H1 (cell line): ENCODE measurements at regions not wholly inside any gene's neighbourhood (a gene's known extent, or its start where the extent isn't known, plus 50 kb on each side); places are given as distances from the start of the nearest gene placed in this dataset.

ENCODE experiments used
- BRCA1 ChIP-seq: IDR thresholded peaks from 2 replicates; pipeline ENCODE4 v1.6.1; 2012; ENCODE audit warnings: low read depth, low read length, improper control_type of control experiment
- CEBPB ChIP-seq: IDR thresholded peaks from 2 replicates; pipeline ENCODE4 v1.6.1; 2012; ENCODE audit warnings: low read depth, low read length
- CHD2 ChIP-seq: IDR thresholded peaks from 2 replicates; pipeline ENCODE4 v1.6.1; 2012; ENCODE audit warnings: low read length, improper control_type of control experiment
- CREB1 ChIP-seq: IDR thresholded peaks from 2 replicates; pipeline ENCODE4 v1.6.1; 2012; ENCODE audit warnings: inconsistent platforms
- EZH2 ChIP-seq: fragments of 200-600 bp; sonication (generic); IDR thresholded peaks from 2 replicates; pipeline ENCODE4 v1.7.1; 2012; ENCODE audit warnings: low read depth, mild to moderate bottlenecking, moderate library complexity, low read length, inconsistent platforms; ENCODE audit not compliant: severe bottlenecking
- GABPA ChIP-seq: IDR thresholded peaks from 2 replicates; pipeline ENCODE4 v1.6.1; 2011; ENCODE audit warnings: mild to moderate bottlenecking, low read length, moderate library complexity, borderline replicate concordance; ENCODE audit not compliant: insufficient read depth
- HDAC6 ChIP-seq: IDR thresholded peaks from one replicate; pipeline ENCODE4 v1.7.1; 2012; ENCODE audit warnings: low read depth, mild to moderate bottlenecking, inconsistent platforms, low read length, moderate library complexity
- POLR2AphosphoS5 ChIP-seq: IDR thresholded peaks from 2 replicates; pipeline ENCODE4 v1.6.1; 2011; ENCODE audit warnings: low read depth, low read length
- SP1 ChIP-seq: IDR thresholded peaks from 2 replicates; pipeline ENCODE4 v1.6.1; 2011; ENCODE audit warnings: low read depth, low read length
- TAF1 ChIP-seq: IDR thresholded peaks from 2 replicates; pipeline ENCODE4 v1.6.1; 2011; ENCODE audit warnings: mild to moderate bottlenecking, low read depth, low read length
- TBP ChIP-seq: IDR thresholded peaks from 2 replicates; pipeline ENCODE4 v1.6.1; 2011; ENCODE audit warnings: low read depth, low read length, improper control_type of control experiment
- TF ChIP-seq, protein P1 (sequence below): IDR thresholded peaks from 2 replicates; pipeline ENCODE4 v1.6.1; 2011; ENCODE audit warnings: low read length, improper control_type of control experiment
- TF ChIP-seq, protein P2 (sequence below), 3 experiments: IDR thresholded peaks; 1 replicate in 2 of 3; 2 replicates in 1 of 3; pipeline versions ENCODE4 v1.5.1 to v1.6.1; 2011; ENCODE audit warnings: low read length in 3 of 3, mild to moderate bottlenecking in 3 of 3, inconsistent platforms in 2 of 3, low read depth in 1 of 3, moderate library complexity in 1 of 3; ENCODE audit not compliant: insufficient read depth in 1 of 3; ENCODE audit errors: control extremely low read depth in 1 of 3
- TF ChIP-seq, protein P3 (sequence below): IDR thresholded peaks from 2 replicates; pipeline ENCODE4 v1.6.1; 2011; ENCODE audit warnings: low read depth, mild to moderate bottlenecking, low read length; ENCODE audit not compliant: insufficient read depth

DNA sequence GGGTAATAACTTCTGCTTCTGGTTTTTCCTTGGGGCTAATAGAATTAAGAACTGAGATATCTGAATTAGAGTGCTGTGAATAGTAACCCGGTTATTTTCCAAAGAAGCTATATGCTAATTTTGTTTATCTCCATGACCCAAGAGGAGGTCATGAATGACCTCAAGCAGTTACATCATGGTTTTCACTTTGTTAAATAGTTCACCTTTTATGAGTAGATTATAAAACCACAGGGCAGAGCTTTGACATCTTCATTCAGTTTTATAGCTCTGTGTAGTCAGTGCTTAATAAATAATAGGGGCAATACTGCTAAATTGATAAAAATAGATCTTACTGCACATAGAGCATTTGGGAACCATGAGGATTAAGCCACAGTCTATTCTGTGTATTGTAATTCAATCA lies 462.2 kb downstream of the LRIG3 start:
- TF ChIP-seq, protein P1, sequence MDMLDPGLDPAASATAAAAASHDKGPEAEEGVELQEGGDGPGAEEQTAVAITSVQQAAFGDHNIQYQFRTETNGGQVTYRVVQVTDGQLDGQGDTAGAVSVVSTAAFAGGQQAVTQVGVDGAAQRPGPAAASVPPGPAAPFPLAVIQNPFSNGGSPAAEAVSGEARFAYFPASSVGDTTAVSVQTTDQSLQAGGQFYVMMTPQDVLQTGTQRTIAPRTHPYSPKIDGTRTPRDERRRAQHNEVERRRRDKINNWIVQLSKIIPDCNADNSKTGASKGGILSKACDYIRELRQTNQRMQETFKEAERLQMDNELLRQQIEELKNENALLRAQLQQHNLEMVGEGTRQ: no peak
- TF ChIP-seq CEBPB (no peak), GABPA (no peak), CHD2 (no peak), HDAC6 (no peak), TBP (no peak), CREB1 (no peak), POLR2AphosphoS5 (no peak), SP1 (no peak), BRCA1 (no peak), TAF1 (no peak), EZH2 (no peak)
- TF ChIP-seq, protein P2, sequence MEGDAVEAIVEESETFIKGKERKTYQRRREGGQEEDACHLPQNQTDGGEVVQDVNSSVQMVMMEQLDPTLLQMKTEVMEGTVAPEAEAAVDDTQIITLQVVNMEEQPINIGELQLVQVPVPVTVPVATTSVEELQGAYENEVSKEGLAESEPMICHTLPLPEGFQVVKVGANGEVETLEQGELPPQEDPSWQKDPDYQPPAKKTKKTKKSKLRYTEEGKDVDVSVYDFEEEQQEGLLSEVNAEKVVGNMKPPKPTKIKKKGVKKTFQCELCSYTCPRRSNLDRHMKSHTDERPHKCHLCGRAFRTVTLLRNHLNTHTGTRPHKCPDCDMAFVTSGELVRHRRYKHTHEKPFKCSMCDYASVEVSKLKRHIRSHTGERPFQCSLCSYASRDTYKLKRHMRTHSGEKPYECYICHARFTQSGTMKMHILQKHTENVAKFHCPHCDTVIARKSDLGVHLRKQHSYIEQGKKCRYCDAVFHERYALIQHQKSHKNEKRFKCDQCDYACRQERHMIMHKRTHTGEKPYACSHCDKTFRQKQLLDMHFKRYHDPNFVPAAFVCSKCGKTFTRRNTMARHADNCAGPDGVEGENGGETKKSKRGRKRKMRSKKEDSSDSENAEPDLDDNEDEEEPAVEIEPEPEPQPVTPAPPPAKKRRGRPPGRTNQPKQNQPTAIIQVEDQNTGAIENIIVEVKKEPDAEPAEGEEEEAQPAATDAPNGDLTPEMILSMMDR (IDR thresholded peaks at IDR 0.05; ENCODE audit: control extremely low read depth in 1 of 3, insufficient read depth in 1 of 3, low read depth in 1 of 3, low read length in 3 of 3): no peak
- TF ChIP-seq, protein P3, sequence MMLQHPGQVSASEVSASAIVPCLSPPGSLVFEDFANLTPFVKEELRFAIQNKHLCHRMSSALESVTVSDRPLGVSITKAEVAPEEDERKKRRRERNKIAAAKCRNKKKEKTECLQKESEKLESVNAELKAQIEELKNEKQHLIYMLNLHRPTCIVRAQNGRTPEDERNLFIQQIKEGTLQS: no peak
